HG03571 (cell line): ENCODE measurements at regions not wholly inside any gene's neighbourhood (a gene's known extent, or its start where the extent isn't known, plus 50 kb on each side); places are given as distances from the start of the nearest gene placed in this dataset.

Experiments used
- ATAC-seq: cut with Tn5 transposase; IDR thresholded peaks from one replicate; pipeline ENCODE4 v1.9.1; 2021; ENCODE audit not compliant: unreplicated experiment

GRCh38 chr10:43943818-43944360, 295.2 kb upstream of the ZNF32 start:
- no peak for ATAC-seq

DNA sequence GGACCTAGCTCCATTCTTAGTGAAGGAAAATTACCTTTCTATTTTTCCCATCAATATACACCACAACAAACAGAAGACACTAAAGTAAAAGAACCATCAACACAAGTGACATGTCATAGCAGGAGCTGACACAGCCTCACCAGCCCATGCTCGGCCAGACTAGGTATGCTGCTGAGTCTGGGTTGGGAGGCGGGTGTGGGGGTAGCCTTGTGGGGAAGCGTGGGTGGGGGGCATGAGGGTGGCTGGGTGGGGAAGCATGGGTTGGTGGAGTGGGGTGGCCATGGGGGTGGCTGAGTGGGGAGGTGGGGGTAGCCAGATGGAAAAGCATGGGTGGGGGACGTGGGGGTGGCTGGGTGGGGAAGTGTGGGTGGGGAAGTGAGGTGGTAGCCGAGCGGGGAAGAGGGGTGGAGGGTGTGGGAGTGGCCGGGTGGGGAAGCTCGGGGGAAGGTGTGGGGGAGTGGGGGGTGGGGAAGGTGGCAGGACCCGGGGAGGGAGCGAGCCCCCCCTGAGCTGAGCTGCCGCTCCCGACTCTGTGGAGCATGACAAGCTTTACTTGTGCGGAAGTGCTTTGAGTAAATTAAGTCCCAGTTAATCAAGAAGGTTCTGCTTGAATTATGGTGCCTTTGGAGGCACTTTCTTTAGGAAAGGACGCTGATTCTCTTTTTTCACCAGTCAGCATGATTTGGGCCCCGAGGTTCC, 294.6 kb upstream of the ZNF32 start:
- ATAC-seq: no peak

DNA sequence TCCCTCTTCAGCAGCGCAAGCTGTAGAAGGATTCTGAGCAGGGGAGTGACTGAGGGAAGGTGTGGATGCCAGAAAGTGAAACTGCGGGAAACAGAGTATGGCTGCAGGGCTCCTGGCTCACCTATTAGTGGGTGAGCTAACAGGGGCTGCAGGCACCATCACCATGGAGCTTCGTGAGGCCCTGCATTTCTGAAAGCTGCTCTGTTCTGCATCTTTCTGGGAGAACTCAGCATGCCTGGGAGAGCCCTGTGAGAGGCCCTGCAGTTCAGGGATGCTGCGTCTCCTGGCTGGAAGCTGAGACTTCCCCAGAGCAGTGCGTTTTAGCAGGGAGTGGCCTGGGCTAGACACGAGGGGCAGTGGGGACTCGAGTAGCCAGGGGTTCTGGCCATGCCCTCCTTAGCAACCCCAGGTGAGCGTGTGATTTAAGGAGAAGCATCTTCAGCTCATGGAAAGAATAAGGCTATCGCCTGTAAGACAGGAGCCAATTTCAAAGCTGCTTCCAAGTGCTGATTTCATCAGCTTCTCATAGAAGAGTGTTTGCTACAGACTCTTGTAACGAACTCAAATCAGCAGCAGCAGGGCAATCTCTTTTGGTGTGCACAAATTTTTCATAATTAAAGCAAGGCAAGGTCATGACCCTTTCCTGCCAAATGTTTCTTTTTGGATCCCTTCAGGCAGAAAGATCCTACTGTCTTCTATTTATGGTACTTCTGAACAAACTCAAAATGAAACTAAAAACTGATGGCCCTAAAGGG, 293.6 kb upstream of the ZNF32 start:
- ATAC-seq: no peak

DNA sequence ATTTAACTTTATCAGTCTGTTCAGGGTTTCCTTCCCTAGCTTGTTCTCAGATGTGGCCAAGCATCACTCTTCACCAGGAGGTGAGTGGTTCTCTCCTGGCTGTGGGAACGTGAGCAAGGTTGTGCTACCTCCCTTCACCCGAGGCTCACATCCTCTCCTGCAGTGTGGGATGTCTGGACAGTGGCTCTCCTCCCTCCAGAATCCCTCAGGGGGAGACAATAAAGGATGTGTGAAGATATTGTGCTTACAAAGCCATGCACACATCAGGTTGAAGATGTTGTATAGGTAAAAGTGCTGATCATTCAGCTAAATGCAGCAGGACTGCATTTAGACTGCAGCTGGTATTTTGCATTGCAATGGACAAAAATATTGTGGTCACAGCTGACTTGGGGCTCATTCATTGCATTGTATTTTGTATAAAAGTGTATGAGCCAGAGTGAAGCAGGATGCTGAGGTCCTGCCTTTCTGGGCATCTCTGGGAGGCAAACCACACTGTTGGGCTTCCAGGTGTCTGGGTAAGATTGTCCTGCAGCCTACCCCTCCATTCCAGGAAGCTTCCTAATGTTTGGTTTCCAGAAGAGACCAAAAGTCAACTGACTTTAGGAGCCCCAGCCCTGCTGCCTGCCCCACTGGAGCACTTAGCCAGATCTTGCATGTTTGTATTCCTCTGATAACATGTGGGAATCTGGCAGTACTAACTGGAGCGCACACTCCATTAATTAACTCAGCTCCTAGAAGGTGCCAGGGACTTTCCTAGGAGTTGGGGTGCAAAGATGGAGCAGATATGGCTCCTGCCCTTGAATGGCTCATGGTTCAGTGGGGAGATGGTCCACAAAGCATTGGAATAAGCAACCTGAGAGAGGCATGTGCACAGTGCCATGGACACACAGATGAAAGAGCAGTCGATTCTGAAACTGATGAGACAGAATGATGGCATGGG, 292.5 kb upstream of the ZNF32 start:
- ATAC-seq: no peak

GRCh38 chr10:43939939-43940820, 291.5 kb upstream of the ZNF32 start:
- ATAC-seq: no peak

- no peak for ATAC-seq
Measured at GRCh38 chr10:43939389-43939938, 290.8 kb upstream of the ZNF32 start.

GRCh38 chr10:43938810-43939209, 290.1 kb upstream of the ZNF32 start:
- ATAC-seq: no peak

DNA sequence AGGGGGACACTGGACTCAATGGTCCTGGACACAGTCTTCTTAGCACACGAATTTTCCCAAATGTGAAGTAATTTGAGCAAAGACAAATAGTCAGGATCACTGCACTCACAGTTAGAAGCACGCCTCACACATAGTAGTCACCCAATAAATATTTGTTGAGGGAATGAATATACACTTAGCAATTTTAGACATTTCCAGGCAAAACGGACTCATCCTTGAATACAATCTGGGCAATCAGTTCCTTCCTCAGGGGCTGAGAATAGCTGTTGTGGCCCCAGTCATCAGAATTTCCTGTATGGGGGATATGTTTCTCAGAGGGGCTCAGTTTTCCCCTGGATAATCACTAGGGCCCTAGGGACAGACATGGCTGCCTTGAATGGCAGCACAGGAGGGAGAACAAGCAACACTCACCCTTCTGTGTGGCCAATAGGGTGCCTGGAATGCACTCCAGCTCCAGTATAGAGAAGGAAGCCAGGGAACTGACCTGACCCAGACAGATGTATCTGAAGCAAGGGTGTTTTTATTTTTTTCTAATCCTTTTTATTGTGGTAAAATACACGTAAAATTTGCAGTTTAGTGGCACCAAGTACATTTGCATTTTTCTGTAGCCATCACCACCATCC, 282.7 kb upstream of the ZNF32 start:
- ATAC-seq: no peak

DNA sequence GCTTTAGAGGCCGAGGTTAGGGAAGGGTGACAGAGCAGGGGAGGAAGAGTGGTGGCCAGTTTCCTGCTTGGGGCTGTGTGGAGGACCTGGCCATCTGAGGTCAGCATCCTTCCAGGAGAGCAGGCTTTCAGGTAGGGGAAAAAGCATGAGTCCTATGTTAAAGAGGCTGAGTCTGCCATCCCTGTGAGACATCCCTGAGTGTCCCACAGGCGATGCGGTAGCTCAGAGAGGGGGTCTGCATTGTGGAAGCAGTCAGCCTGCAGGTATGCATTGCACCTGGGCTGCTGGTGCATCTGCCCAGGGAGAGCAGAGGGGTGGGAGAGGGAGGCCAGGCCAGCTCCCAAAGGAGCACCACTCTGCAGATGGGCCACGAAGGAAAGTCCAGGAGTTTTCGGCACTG, 282.1 kb upstream of the ZNF32 start:
- no peak for ATAC-seq

DNA sequence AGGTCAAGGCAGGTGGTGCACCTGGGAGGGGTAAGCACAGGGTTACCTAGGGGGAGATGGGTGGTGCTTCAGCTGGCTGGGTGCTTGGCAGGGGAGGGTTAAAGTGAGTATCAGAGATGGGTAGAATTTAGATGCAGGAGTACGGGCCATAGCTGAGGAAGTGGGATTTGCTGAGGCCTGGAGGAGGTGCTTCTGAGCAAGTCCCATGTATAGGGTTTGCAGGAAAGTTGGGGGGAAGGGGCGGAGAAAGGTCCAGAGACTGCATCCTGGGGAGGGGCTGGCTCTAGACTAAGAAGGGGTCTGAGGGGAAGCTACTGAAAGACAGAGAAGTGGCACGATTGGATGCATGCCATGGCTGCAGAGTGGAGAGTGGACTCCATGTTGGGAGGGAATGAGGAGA, 281.6 kb upstream of the ZNF32 start:
- ATAC-seq: no peak

DNA sequence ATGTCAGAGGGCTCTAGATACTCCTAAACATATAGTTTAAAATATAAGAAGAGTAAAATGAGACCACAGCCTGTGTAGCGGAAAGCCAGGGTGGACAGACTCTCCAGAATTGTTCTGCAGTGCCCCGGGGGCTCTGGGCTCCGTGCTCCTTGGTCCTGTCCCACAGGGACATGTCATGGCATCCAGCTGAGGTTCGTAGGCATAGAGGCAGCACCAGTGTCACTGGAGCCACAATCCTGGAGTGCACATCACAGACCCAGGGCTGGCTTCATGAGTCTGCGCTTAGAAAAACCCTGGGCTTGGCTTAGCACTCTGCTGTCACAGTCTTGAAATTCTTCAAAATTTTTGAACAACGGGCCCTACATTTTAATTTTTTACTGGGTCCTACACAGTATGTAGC, 280.4 kb upstream of the ZNF32 start:
- ATAC-seq: no peak

DNA sequence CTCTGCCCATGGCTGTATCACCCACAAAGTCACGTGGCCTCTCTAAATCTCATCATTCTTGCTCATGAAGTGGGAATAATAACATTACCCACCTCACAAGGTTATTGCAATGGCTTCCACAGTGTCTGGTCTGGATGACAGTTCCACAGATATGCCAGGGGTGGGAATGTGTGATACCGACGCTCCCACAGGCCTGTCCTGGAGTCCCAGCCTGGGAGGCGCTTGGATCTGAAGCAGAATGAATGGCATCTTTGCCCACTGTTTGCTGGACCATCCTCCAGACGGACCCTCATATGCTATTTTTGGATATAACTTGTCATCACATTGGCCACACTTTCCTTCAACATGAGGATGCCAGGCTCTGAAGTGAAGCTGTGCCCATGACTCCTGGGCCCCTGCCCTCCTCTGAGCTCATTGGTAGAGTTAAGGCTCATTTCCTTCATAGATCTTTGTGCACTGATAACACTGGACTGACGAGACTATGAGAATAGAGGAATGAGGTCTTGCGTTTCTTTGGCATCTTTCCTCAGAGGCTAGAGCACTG, 279.8 kb upstream of the ZNF32 start:
- ATAC-seq: no peak

DNA sequence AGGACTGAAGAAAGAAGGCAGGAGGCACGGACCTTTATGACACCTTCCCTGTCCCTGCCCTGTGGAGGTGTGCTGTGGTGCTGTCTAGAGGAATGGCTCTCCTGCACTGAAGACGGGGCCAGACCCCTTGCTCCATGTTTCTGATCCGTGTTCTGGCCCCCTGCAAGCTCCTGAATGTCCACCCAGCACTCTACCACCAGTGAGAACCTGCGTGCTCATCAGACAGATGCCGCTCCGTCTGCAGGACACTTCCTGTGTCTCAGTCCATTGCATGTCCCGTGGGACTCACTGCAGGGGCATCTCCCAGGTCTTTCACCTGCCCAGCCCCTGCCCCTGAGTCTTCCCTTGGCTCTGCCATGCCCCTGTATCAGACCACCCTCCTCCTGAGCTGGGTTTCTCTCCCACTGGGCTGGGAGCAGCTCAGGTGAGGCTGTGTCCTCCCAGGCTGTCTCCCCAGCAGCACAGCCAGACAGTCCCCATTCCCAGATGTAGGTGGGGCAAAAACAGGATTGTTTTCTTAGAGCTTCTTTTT, 278.3 kb upstream of the ZNF32 start:
- ATAC-seq: no peak

- ATAC-seq: no peak
Measured at GRCh38 chr10:43926371-43926770, 277.7 kb upstream of the ZNF32 start.

GRCh38 chr10:43925793-43926192, 277.1 kb upstream of the ZNF32 start:
- ATAC-seq: no peak

DNA sequence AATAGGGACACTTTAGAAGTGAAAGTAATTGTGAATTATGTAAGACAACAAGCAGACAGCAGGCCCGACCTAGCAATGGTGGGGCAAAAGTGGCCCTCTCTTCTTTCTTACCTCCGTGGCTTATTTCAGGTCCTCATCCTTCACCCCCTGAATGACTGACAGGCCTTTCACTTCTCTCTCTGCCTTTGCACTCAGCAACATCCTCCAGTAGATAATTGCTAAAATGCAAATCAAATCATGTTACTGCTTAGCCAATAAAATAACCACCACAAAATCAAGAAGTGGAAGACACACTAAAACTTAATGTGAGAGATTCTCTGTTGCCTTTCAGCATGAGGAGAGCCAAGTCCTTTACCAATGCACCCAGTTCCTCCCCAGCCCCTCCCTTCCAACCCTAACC, 274.6 kb upstream of the ZNF32 start:
- ATAC-seq: no peak

DNA sequence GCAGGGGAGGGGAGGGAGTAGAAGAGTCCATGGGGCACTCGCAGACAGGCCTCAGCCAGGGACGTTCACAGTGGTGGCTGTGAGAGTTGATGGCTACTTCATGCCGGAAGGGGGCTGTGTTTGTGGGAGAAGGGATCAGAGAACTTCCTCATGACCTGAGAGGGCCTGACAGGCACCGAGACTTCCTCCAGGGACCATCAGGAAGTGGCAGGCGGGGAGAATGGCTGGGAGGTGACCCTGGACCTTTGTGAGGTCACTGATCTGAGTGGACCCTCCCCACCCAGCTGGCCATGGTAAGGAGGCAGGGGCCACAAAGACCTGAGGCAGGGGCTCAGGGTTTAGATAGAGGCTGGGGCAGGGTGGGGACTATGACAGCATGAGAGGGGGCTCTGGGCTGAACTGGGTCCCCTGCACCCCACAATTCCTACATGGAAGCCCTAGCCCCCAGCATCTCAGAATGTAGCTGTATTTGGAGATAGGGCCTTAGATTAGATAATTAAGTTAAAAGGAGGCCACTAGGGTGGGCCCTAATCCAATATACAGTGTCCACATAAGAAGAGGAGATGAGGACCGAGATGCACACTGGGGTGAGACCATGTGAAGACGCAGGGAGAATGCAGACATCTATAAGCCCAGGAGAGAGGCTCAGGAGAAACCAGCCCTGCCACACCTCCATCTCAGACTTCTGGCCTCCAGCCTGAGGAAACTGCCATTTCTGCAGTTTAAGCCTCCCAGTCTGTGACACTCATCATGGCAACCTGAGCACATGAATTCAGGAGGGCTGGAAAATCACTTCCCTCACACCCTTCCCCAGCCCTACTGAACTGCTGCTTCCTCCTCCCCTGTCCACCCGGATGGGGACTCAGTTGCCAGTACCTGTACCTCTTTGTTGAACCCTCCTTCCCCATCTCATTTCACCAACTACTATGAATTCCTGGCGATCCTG, 273.9 kb upstream of the ZNF32 start:
- no peak for ATAC-seq

DNA sequence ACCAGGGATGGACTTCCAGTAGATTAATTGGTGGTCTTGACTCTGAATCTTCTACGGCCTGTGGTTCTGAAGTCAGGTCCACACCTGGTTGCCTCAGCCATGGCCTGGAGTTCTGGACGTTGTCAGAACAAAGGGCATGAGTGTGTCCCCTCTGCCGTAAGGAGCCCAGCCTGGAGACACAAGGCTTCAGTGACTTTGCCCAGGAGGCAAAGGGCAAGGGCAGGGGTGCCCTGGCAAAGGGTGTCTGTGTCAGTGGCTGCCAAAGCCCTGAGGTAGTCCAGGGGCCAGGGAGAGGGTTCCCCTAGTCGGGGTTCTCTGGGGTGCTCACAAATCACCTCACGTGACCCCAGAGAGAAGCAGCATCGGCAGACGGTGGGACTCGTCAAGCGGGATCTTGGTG, 273.2 kb upstream of the ZNF32 start:
- ATAC-seq: no peak
